ENCODE measurements at regions not wholly inside any gene's neighbourhood (a gene's known extent, or its start where the extent isn't known, plus 50 kb on each side); places are given as distances from the start of the nearest gene placed in this dataset.

GRCh38 chr5:163604013-163604412 is 98.6 kb downstream of the MAT2B start:
- ChIA-PET POLR2A (no interaction called here), CTCF (no interaction called here)
- Mint-ChIP-seq H3K4me1 (ENCODE audit: low read depth) (no peaks in the 10 kb centered on the region), H3K36me3 (no peaks in the 10 kb centered on the region), H3K4me3 (no peak overlapping the region), H3K27ac (no peak overlapping the region), H3K27me3 (peaks cover 3% of the 10 kb centered on the region), H3K9me3 (no peaks in the 10 kb centered on the region)
- intact Hi-C loops (cut with micrococcal nuclease) = no loop called here
- no peak for DNase-seq

- H3K27me3 Mint-ChIP-seq = peaks cover 4% of the 10 kb centered on the region
- H3K9me3 Mint-ChIP-seq = no peaks in the 10 kb centered on the region
- POLR2A ChIA-PET = no interaction called here
- CTCF ChIA-PET = no interaction called here
- H3K27ac Mint-ChIP-seq = no peak overlapping the region
- no peak for DNase-seq
- H3K36me3 Mint-ChIP-seq = no peaks in the 10 kb centered on the region
- no peaks in the 10 kb centered on the region for H3K4me1 Mint-ChIP-seq (ENCODE audit: low read depth)
- no peak overlapping the region for H3K4me3 Mint-ChIP-seq
- intact Hi-C loops (cut with micrococcal nuclease) = no loop called here
These were observed 101.8 kb downstream of the MAT2B start for GRCh38 chr5:163607256-163607655.

DNA sequence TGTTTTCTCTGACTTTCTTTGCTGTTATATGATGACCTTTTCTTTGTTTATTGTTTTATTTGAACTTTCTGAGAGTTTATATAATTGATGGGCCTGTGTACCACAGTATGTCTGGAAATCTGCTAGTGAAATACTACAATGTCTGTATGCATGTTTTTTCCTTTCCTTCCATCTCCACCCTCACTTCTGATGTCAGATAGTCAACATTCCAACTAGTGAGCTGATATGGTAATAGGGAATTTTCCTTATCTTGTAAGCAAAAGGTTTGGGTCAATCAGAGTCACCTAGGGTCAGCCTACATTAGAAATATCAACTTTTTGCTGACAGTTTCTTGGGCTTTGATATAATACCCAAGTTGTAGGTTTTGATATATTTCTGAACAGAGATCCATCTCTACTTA is 103.2 kb downstream of the MAT2B start:
- Mint-ChIP-seq H3K9me3 (no peaks in the 10 kb centered on the region), H3K27me3 (peaks cover 4% of the 10 kb centered on the region), H3K4me1 (ENCODE audit: low read depth) (no peaks in the 10 kb centered on the region), H3K36me3 (no peaks in the 10 kb centered on the region), H3K4me3 (no peak overlapping the region), H3K27ac (no peak overlapping the region)
- no peak for DNase-seq
- intact Hi-C loops (cut with micrococcal nuclease) = no loop called here
- POLR2A ChIA-PET = no interaction called here
- CTCF ChIA-PET = no interaction called here

GRCh38 chr5:163609910-163610309 is 104.5 kb downstream of the MAT2B start:
- POLR2A ChIA-PET = no interaction called here
- DNase-seq = no peak
- Mint-ChIP-seq H3K4me3 (no peak overlapping the region), H3K4me1 (ENCODE audit: low read depth) (no peaks in the 10 kb centered on the region), H3K27me3 (peaks cover 4% of the 10 kb centered on the region), H3K9me3 (no peaks in the 10 kb centered on the region), H3K27ac (no peak overlapping the region), H3K36me3 (no peaks in the 10 kb centered on the region)
- CTCF ChIA-PET = no interaction called here
- intact Hi-C loops (cut with micrococcal nuclease) = no loop called here

GRCh38 chr5:163612358-163613149 is 107.1 kb downstream of the MAT2B start:
- intact Hi-C loops (cut with micrococcal nuclease) = no loop called here
- no peaks in the 10 kb centered on the region for H3K36me3 Mint-ChIP-seq
- H3K9me3 Mint-ChIP-seq = no peaks in the 10 kb centered on the region
- H3K27me3 Mint-ChIP-seq = peaks cover 4% of the 10 kb centered on the region
- H3K4me3 Mint-ChIP-seq = no peak overlapping the region
- H3K27ac Mint-ChIP-seq = no peak overlapping the region
- no peaks in the 10 kb centered on the region for H3K4me1 Mint-ChIP-seq (ENCODE audit: low read depth)
- DNase-seq = no peak
- ChIA-PET POLR2A (no interaction called here), CTCF (no interaction called here)

DNA sequence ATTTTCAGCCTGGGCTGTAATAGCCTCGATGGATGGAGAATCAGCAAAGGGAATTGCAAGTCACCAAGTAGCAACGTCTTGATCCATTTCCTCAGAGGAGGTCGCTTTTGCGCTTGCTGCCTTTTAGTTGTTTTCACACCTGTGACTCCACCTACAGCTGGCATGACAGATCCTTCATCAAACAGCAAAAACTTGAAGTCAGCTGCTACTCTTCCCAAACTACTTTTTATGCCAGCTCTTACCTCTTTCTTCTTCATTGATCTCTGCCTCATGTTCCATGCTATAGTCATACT is 107.7 kb downstream of the MAT2B start:
- no peaks in the 10 kb centered on the region for H3K4me1 Mint-ChIP-seq (ENCODE audit: low read depth)
- H3K27me3 Mint-ChIP-seq = peaks cover 4% of the 10 kb centered on the region
- no peak overlapping the region for H3K4me3 Mint-ChIP-seq
- ChIA-PET POLR2A (no interaction called here), CTCF (no interaction called here)
- no peak overlapping the region for H3K27ac Mint-ChIP-seq
- intact Hi-C loops (cut with micrococcal nuclease) = no loop called here
- no peaks in the 10 kb centered on the region for H3K9me3 Mint-ChIP-seq
- no peaks in the 10 kb centered on the region for H3K36me3 Mint-ChIP-seq
- DNase-seq = no peak

DNA sequence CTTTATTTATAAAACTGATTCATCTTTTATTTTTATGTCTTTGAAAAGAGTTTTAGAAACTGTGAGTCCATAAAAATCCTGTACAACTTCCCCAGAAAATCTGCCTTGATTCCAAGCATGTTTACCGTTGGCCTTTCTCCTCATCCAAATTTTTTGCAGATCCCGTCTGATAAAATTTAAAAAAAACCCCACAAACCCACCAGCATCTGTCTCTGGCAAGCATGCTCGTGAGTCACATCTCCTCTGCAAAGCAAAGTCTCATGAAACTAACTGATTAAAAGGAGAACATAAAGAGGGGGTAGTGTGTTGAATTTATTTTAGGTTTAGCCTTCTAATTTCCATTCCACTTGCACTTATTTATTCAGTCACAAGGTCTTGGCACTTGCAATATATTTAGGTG is 109.4 kb downstream of the MAT2B start:
- DNase-seq = no peak
- no peak overlapping the region for H3K4me3 Mint-ChIP-seq
- H3K27ac Mint-ChIP-seq = no peak overlapping the region
- ChIA-PET POLR2A (no interaction called here), CTCF (no interaction called here)
- no peaks in the 10 kb centered on the region for H3K9me3 Mint-ChIP-seq
- H3K36me3 Mint-ChIP-seq = no peaks in the 10 kb centered on the region
- no peaks in the 10 kb centered on the region for H3K4me1 Mint-ChIP-seq (ENCODE audit: low read depth)
- intact Hi-C loops (cut with micrococcal nuclease) = no loop called here
- H3K27me3 Mint-ChIP-seq = peaks cover 4% of the 10 kb centered on the region

DNA sequence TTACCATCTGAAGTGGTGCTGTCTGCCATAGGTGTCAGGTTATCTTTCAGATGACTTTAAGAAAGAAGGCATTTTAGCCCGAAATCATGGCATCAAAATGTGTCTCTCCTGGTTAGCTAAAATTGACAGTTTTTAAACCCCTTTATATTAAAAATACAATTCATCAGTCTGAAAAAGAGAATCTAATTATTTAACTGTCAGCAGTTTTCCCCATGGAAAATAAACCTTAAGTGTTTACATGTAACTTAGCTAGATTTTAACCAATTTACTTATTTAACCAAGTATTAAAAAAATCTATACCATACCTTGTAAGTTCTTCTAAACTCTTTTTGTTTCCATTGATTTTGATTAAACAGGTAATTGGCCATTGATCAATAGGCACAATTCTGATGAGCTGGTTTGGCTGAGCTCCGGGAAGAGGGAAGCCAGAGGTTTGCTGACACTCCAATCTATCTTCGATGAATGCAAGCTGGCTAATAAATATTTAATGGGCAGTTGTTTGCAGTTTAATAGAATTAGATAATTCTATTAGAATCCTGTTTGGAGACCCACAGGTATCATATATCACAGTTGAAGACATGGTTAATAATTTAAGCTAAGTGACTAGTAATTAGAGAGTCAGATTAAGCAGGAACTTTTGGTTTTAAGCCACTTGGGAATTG is 114.0 kb downstream of the MAT2B start:
- Mint-ChIP-seq H3K27me3 (peaks cover 3% of the 10 kb centered on the region), H3K36me3 (no peaks in the 10 kb centered on the region), H3K4me3 (no peak overlapping the region), H3K4me1 (ENCODE audit: low read depth) (no peaks in the 10 kb centered on the region), H3K27ac (no peak overlapping the region), H3K9me3 (no peaks in the 10 kb centered on the region)
- no peak for DNase-seq
- POLR2A ChIA-PET = no interaction called here
- CTCF ChIA-PET = no interaction called here
- intact Hi-C loops (cut with micrococcal nuclease) = no loop called here

GRCh38 chr5:163619951-163620350 is 114.5 kb downstream of the MAT2B start:
- H3K9me3 Mint-ChIP-seq = no peaks in the 10 kb centered on the region
- no peak overlapping the region for H3K4me3 Mint-ChIP-seq
- intact Hi-C loops (cut with micrococcal nuclease) = no loop called here
- CTCF ChIA-PET = no interaction called here
- POLR2A ChIA-PET = no interaction called here
- H3K27ac Mint-ChIP-seq = no peak overlapping the region
- no peaks in the 10 kb centered on the region for H3K4me1 Mint-ChIP-seq (ENCODE audit: low read depth)
- no peaks in the 10 kb centered on the region for H3K36me3 Mint-ChIP-seq
- no peak for DNase-seq
- H3K27me3 Mint-ChIP-seq = peaks cover 3% of the 10 kb centered on the region

DNA sequence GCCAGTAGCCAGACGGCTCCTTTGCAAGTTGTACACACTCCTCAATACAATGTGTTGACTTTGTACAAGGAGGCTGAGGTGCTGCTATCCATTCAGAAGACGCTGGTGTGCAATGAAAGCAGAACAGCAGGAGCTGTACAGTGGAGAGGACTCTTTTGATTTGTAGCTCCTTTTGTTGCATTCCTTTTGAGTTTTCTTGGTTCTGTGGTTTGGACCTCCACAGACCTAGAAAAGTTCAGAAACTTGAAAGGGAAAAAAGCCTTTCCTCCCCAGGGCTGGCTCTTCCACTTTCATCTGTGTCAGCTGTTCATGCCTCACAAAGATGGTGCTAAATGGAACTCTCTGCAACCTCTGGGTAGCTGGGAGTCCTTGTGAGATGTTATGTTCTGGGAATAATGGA is 117.4 kb downstream of the MAT2B start:
- no peaks in the 10 kb centered on the region for H3K4me1 Mint-ChIP-seq (ENCODE audit: low read depth)
- ChIA-PET CTCF (no interaction called here), POLR2A (interaction anchor here (0.5 kb wide), 1 partner anchor 12 kb away, joined by 3 read pairs; no protein-coding TSS in a partner anchor)
- no peaks in the 10 kb centered on the region for H3K9me3 Mint-ChIP-seq
- H3K27me3 Mint-ChIP-seq = peaks cover 3% of the 10 kb centered on the region
- intact Hi-C loops (cut with micrococcal nuclease) = no loop called here
- no peak overlapping the region for H3K27ac Mint-ChIP-seq
- H3K36me3 Mint-ChIP-seq = no peaks in the 10 kb centered on the region
- DNase-seq = no peak
- no peak overlapping the region for H3K4me3 Mint-ChIP-seq

GRCh38 chr5:163623524-163623923 is 118.1 kb downstream of the MAT2B start:
- intact Hi-C loops (cut with micrococcal nuclease) = no loop called here
- ChIA-PET POLR2A (no interaction called here), CTCF (no interaction called here)
- Mint-ChIP-seq H3K27me3 (peaks cover 3% of the 10 kb centered on the region), H3K4me1 (ENCODE audit: low read depth) (no peaks in the 10 kb centered on the region), H3K9me3 (no peaks in the 10 kb centered on the region), H3K27ac (no peak overlapping the region), H3K36me3 (no peaks in the 10 kb centered on the region), H3K4me3 (no peak overlapping the region)
- DNase-seq = no peak

- POLR2A ChIA-PET = no interaction called here
- no peaks in the 10 kb centered on the region for H3K36me3 Mint-ChIP-seq
- no peaks in the 10 kb centered on the region for H3K4me1 Mint-ChIP-seq (ENCODE audit: low read depth)
- no peak overlapping the region for H3K27ac Mint-ChIP-seq
- CTCF ChIA-PET = no interaction called here
- no peak for DNase-seq
- no peak overlapping the region for H3K4me3 Mint-ChIP-seq
- H3K9me3 Mint-ChIP-seq = no peaks in the 10 kb centered on the region
- H3K27me3 Mint-ChIP-seq = peaks cover 3% of the 10 kb centered on the region
- intact Hi-C loops (cut with micrococcal nuclease) = no loop called here
These were observed 118.6 kb downstream of the MAT2B start for GRCh38 chr5:163623986-163624385.

- ChIA-PET POLR2A (no interaction called here), CTCF (no interaction called here)
- H3K27me3 Mint-ChIP-seq = peaks cover 3% of the 10 kb centered on the region
- no peak overlapping the region for H3K27ac Mint-ChIP-seq
- H3K36me3 Mint-ChIP-seq = no peaks in the 10 kb centered on the region
- no peaks in the 10 kb centered on the region for H3K4me1 Mint-ChIP-seq (ENCODE audit: low read depth)
- no peak overlapping the region for H3K4me3 Mint-ChIP-seq
- intact Hi-C loops (cut with micrococcal nuclease) = no loop called here
- H3K9me3 Mint-ChIP-seq = no peaks in the 10 kb centered on the region
- DNase-seq = no peak
These were observed 119.0 kb downstream of the MAT2B start for GRCh38 chr5:163624431-163624830.
